Peyer's patch (tissue), 4 donors: ENCODE measurements at regions not wholly inside any gene's neighbourhood (a gene's known extent, or its start where the extent isn't known, plus 50 kb on each side); places are given as distances from the start of the nearest gene placed in this dataset.
"Not testable (repeated sequence)": the region's sequence is repeated elsewhere in the genome, so short reads cannot be mapped to it uniquely, and the experiment has no call there.

Source experiments
- DNase-seq, 3 donors: peaks; one replicate each; pipeline ENCODE4 v3.0.0-alpha.2; 2017 to 2019
- H3K27ac ChIP-seq, 4 donors: fragments of 200-600 bp; sonication (generic); one replicate each; pipeline ENCODE4 v1.5.1; 2016 to 2019
- H3K27me3 ChIP-seq, 2 donors: fragments of 200-600 bp; sonication (generic); one replicate each; pipeline ENCODE4 v1.5.1; 2019
- H3K36me3 ChIP-seq, 3 donors: fragments of 200-600 bp; sonication (generic); one replicate each; pipeline ENCODE4 v1.5.1; 2016 to 2019
- H3K4me1 ChIP-seq, 4 donors: fragments of 200-600 bp; sonication (generic); one replicate each; pipeline ENCODE4 v1.5.1; 2016 to 2019
- H3K4me3 ChIP-seq, 4 donors: fragments of 200-600 bp; sonication (generic); 1 replicate in 3 of 4; 2 replicates in 1 of 4; pipeline ENCODE4 v1.5.1; 2016 to 2019; ENCODE audit warnings: mild to moderate bottlenecking in 1 of 4
- H3K9me3 ChIP-seq, 4 donors: fragments of 200-600 bp; sonication (generic); one replicate each; pipeline ENCODE4 v1.5.1; 2016 to 2019; ENCODE audit warnings: mild to moderate bottlenecking in 1 of 4
- CTCF ChIP-seq, 6 experiments: fragments of 450-650 bp in 4 of 6; fragments of 200-600 bp in 2 of 6; sonication (generic) in 1 of 6; IDR thresholded peaks; one replicate each; pipeline ENCODE4 v1.5.1; 2017 to 2019; ENCODE audit warnings: antibody characterized with exemption in 6 of 6, mild to moderate bottlenecking in 3 of 6, moderate library complexity in 1 of 6
- POLR2A ChIP-seq, 2 donors: fragments of 450-650 bp; IDR thresholded peaks; one replicate each; pipeline ENCODE4 v1.5.1; 2017; ENCODE audit warnings: antibody characterized with exemption in 2 of 2, mild to moderate bottlenecking in 2 of 2, moderate library complexity in 2 of 2

- Histone ChIP-seq H3K4me1 (no peaks in the 10 kb centered on the region), H3K27me3 (no peaks in the 10 kb centered on the region), H3K36me3 (no peaks in the 10 kb centered on the region), H3K9me3 (no peaks in the 10 kb centered on the region), H3K27ac (peak overlapping the region in 1 of 4 donors; percentile 15), H3K4me3 (no peak overlapping the region)
- no peak for TF ChIP-seq POLR2A (IDR thresholded peaks at IDR 0.05)
- no peak for TF ChIP-seq CTCF (IDR thresholded peaks at IDR 0.05)
- DNase-seq: no peak
Observed at GRCh38 chr14:97120204-97120603, 323.0 kb downstream of the VRK1 start.

GRCh38 chr14:97120611-97121031 is 323.4 kb downstream of the VRK1 start:
- Histone ChIP-seq H3K27me3 (no peaks in the 10 kb centered on the region), H3K36me3 (no peaks in the 10 kb centered on the region), H3K4me1 (no peaks in the 10 kb centered on the region), H3K27ac (peak overlapping the region in 1 of 4 donors; percentile 15), H3K9me3 (no peaks in the 10 kb centered on the region), H3K4me3 (no peak overlapping the region)
- TF ChIP-seq POLR2A (IDR thresholded peaks at IDR 0.05) (no peak), CTCF (IDR thresholded peaks at IDR 0.05) (no peak)
- peak in 2 of 3 donors; percentile 29 to 49 for DNase-seq

- H3K36me3 ChIP-seq: no peaks in the 10 kb centered on the region
- no peaks in the 10 kb centered on the region for H3K27me3 ChIP-seq
- no peak overlapping the region for H3K4me3 ChIP-seq
- TF ChIP-seq CTCF (IDR thresholded peaks at IDR 0.05) (no peak), POLR2A (IDR thresholded peaks at IDR 0.05) (no peak)
- H3K27ac ChIP-seq: no peak overlapping the region
- no peaks in the 10 kb centered on the region for H3K9me3 ChIP-seq
- H3K4me1 ChIP-seq: no peaks in the 10 kb centered on the region
- DNase-seq: no peak
Observed at GRCh38 chr14:97129639-97130038, 332.5 kb downstream of the VRK1 start.

- not testable (repeated sequence) for H3K27ac ChIP-seq, H3K4me3 ChIP-seq, H3K9me3 ChIP-seq, H3K27me3 ChIP-seq, DNase-seq, H3K4me1 ChIP-seq, H3K36me3 ChIP-seq
Observed at GRCh38 chr14:97135847-97136246, 338.7 kb downstream of the VRK1 start.

GRCh38 chr14:97137705-97138104 is 340.5 kb downstream of the VRK1 start:
- H3K36me3 ChIP-seq: no peaks in the 10 kb centered on the region
- TF ChIP-seq POLR2A (IDR thresholded peaks at IDR 0.05) (no peak), CTCF (IDR thresholded peaks at IDR 0.05) (no peak)
- no peak overlapping the region for H3K27ac ChIP-seq
- H3K4me3 ChIP-seq: no peak overlapping the region
- H3K27me3 ChIP-seq: no peaks in the 10 kb centered on the region
- no peak for DNase-seq
- no peaks in the 10 kb centered on the region for H3K4me1 ChIP-seq
- H3K9me3 ChIP-seq: no peaks in the 10 kb centered on the region

GRCh38 chr14:97138801-97139200 is 341.6 kb downstream of the VRK1 start:
- H3K27me3 ChIP-seq: no peaks in the 10 kb centered on the region

More at GRCh38 chr14:97138801-97139200, 341.6 kb downstream of the VRK1 start:
- Histone ChIP-seq H3K27ac (no peak overlapping the region), H3K4me3 (no peak overlapping the region), H3K36me3 (no peaks in the 10 kb centered on the region), H3K4me1 (no peaks in the 10 kb centered on the region), H3K9me3 (no peaks in the 10 kb centered on the region)
- no peak for DNase-seq
- TF ChIP-seq CTCF (IDR thresholded peaks at IDR 0.05): no peak
- no peak for TF ChIP-seq POLR2A (IDR thresholded peaks at IDR 0.05)
